Astrocyte of the spinal cord (primary cell): ENCODE measurements at regions not wholly inside any gene's neighbourhood (a gene's known extent, or its start where the extent isn't known, plus 50 kb on each side); places are given as distances from the start of the nearest gene placed in this dataset.

Experiments used
- DNase-seq: peaks from one replicate; pipeline ENCODE4 v3.0.0; 2011; ENCODE audit warnings: low read depth, low spot score
- H3K4me3 ChIP-seq: 2 replicates; pipeline ENCODE4 v1.5.1; 2011; ENCODE audit warnings: low read depth, mild to moderate bottlenecking, low read length, moderate library complexity
- CTCF ChIP-seq: IDR thresholded peaks from 2 replicates; pipeline ENCODE4 v1.5.1; 2012; ENCODE audit warnings: low read depth, mild to moderate bottlenecking, low read length, inconsistent platforms
- in situ Hi-C: cut with HindIII; loops from 2 replicates; pipeline ENCODE4 v1.10.0; 2017; ENCODE audit warnings: low sequenced_read_pairs

DNA sequence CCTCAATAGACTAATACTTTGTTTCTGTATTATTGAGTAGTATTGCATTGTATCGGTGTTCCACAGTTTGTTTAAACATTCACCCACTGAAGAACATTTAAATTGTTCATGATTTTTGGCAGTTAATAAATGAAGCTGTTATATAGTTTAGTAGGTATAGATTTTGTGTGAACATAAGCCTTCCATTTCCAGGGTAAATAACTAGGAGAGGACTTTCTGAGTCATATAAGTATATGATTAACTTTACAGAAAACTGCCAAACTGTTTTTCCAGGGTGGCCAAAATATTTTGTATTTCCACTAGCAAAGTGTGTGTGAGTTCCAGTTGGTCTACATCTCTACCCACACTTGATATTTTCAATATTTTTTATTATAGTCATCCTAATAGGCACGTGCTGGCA is 70.0 kb upstream of the MLIP start:
- TF ChIP-seq CTCF = no peak
- H3K4me3 ChIP-seq = no peak overlapping the region
- in situ Hi-C loops = no loop called here

DNA sequence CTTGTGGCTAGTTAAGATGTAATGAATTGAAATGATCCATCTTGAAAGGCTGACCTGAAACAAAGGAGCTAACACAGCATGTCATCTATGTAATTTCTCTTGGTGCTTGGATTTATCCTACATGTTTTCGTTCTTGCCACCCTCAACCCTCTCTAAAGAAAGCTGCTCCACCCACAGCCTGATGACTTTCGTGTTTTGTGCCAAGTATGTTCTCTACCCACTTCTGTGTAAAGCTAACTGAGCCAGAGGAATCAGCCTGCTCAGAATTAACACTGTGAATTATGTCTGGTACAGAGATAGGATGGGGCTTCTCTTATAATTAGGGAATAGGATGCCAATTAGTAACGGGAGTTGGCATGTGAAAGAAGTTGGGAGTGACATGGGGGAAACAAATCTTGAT is 67.9 kb upstream of the MLIP start:
- no peak for TF ChIP-seq CTCF
- H3K4me3 ChIP-seq = no peak overlapping the region
- in situ Hi-C loops = no loop called here
- no peak for DNase-seq

More for the DNA sequence above, 70.0 kb upstream of the MLIP start:
- DNase-seq = no peak

DNA sequence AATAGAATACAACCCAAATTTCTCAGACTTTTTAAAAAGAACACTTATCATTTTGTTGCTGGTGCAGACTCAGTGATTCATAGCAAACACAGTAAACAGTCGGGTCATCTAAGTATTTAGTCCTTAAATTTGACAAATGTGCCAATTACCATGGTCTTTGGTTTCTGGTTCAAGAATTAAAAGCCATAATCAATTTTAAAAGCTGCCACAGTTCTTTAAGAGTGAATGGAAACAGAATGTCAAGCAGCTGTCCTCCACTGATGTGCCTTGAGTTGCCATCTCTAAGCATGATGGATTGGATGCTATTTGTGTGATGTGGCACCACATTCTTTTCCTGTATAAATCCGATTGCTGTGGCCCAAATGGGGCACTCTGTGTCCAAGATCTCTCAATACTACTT is 67.2 kb upstream of the MLIP start:
- no peak for TF ChIP-seq CTCF
- in situ Hi-C loops = no loop called here
- H3K4me3 ChIP-seq = no peak overlapping the region
- DNase-seq = no peak

- H3K4me3 ChIP-seq = no peak overlapping the region
- in situ Hi-C loops = no loop called here
- TF ChIP-seq CTCF = no peak
- no peak for DNase-seq
Measured at GRCh38 chr6:54048782-54049181, 62.5 kb upstream of the MLIP start.

DNA sequence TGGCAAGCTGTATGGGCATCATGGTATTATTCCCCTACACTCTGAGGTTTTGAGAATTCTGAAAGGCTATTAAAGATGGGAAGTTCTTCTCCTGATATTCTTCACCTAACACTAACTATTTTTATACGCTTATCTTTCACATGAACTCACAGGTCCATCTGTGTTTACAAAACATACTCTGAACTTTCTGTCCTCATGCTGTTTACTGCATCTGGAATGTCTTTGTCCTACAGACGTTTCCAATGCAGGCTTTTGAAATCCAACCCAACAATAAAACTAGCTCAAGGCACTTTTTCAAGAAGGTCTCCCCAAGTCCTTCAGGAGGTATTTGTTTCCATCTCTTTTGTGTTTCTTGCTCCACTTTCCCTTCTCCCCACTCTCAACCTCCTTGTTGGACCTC is 60.5 kb upstream of the MLIP start:
- no peak for TF ChIP-seq CTCF

GRCh38 chr6:54053881-54054391 is 57.3 kb upstream of the MLIP start:
- DNase-seq = peak; percentile 90

More for the DNA sequence above, 60.5 kb upstream of the MLIP start:
- H3K4me3 ChIP-seq = no peak overlapping the region
- in situ Hi-C loops = no loop called here
- DNase-seq = no peak

More at GRCh38 chr6:54053881-54054391, 57.3 kb upstream of the MLIP start:
- no peak for TF ChIP-seq CTCF
- in situ Hi-C loops = no loop called here
- H3K4me3 ChIP-seq = no peak overlapping the region
